HG03025 (cell line): ENCODE measurements at regions not wholly inside any gene's neighbourhood (a gene's known extent, or its start where the extent isn't known, plus 50 kb on each side); places are given as distances from the start of the nearest gene placed in this dataset.

ENCODE experiments used
- ATAC-seq: cut with Tn5 transposase; IDR thresholded peaks from one replicate; pipeline ENCODE4 v1.9.1; 2021; ENCODE audit warnings: mild to moderate bottlenecking, moderate library complexity; ENCODE audit not compliant: unreplicated experiment, low FRiP score

- ATAC-seq, result no peak
Measured at GRCh38 chr12:85663631-85664030, 172.6 kb downstream of the RASSF9 start.

- no peak for ATAC-seq
Measured at GRCh38 chr12:85664429-85664828, 171.8 kb downstream of the RASSF9 start.

GRCh38 chr12:85669911-85670310, 166.3 kb downstream of the RASSF9 start:
- no peak for ATAC-seq

- ATAC-seq, result no peak
Measured at GRCh38 chr12:85672436-85672835, 163.8 kb downstream of the RASSF9 start.

GRCh38 chr12:85673921-85674420, 162.2 kb downstream of the RASSF9 start:
- no peak for ATAC-seq

- ATAC-seq, result no peak
Measured at GRCh38 chr12:85676816-85677749, 159.1 kb downstream of the RASSF9 start.

GRCh38 chr12:85679296-85679695, 156.9 kb downstream of the RASSF9 start:
- ATAC-seq, result no peak

GRCh38 chr12:85680881-85681280, 155.3 kb downstream of the RASSF9 start:
- ATAC-seq, result no peak

GRCh38 chr12:85681333-85681732, 154.9 kb downstream of the RASSF9 start:
- ATAC-seq, result no peak

- no peak for ATAC-seq
Measured at GRCh38 chr12:85683051-85683450, 153.2 kb downstream of the RASSF9 start.

GRCh38 chr12:85688837-85689236, 147.4 kb downstream of the RASSF9 start:
- no peak for ATAC-seq

- no peak for ATAC-seq
Measured at GRCh38 chr12:85690146-85690545, 146.1 kb downstream of the RASSF9 start.

- no peak for ATAC-seq
Measured at GRCh38 chr12:85693093-85693665, 143.0 kb downstream of the RASSF9 start.

GRCh38 chr12:85695097-85695715, 141.0 kb downstream of the RASSF9 start:
- ATAC-seq, result no peak

GRCh38 chr12:85697003-85697402, 139.2 kb downstream of the RASSF9 start:
- ATAC-seq, result no peak

- no peak for ATAC-seq
Measured at GRCh38 chr12:85698937-85699336, 137.3 kb downstream of the RASSF9 start.

GRCh38 chr12:85708775-85709174, 127.4 kb downstream of the RASSF9 start:
- no peak for ATAC-seq

GRCh38 chr12:85711735-85712390, 124.3 kb downstream of the RASSF9 start:
- ATAC-seq, result no peak

GRCh38 chr12:85713373-85713772, 122.8 kb downstream of the RASSF9 start:
- ATAC-seq, result no peak

GRCh38 chr12:85714425-85714824, 121.8 kb downstream of the RASSF9 start:
- no peak for ATAC-seq
